Right lobe of liver (tissue), 4 donors: ENCODE measurements at regions not wholly inside any gene's neighbourhood (a gene's known extent, or its start where the extent isn't known, plus 50 kb on each side); places are given as distances from the start of the nearest gene placed in this dataset.

Source experiments
- POLR2A ChIP-seq: fragments of 450-650 bp; IDR thresholded peaks from one replicate; pipeline ENCODE4 v1.6.1; 2017; ENCODE audit warnings: antibody characterized with exemption, mild to moderate bottlenecking
- TF ChIP-seq, protein P1 (sequence below), 4 donors: fragments of 200-600 bp in 3 of 4; fragments of 450-650 bp in 1 of 4; IDR thresholded peaks; one replicate each; pipeline versions ENCODE4 v1.5.1 to v1.8.0; 2016 to 2022; ENCODE audit warnings: antibody characterized with exemption in 4 of 4, mild to moderate bottlenecking in 2 of 4
- donor health status: DM: no; HTN: no; CAD: no.
- donor health status: DM: no; HTN: no; CAD: no.
- donor health status: DM: no; HTN: yes; CAD: no.

DNA sequence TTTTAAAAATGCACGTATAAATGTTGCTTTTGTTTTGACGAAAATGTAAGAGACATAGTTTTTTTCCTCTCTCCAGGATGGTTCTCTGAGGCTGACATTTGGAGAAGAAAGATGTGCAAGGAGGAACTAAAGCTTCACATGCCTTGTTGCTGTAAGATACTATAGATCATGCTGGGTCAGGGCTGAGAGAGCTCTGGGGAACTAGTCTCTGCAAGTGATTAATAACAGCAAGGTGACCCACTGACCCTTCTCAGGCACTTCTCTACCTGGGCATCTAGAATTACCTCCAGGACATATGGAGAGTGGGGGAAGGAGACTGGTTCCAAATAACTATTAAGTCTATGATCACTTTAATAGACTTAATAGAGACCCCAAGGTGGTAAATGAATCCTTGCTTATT lies 246.0 kb downstream of the KBTBD8 start:
- TF ChIP-seq, protein P1, sequence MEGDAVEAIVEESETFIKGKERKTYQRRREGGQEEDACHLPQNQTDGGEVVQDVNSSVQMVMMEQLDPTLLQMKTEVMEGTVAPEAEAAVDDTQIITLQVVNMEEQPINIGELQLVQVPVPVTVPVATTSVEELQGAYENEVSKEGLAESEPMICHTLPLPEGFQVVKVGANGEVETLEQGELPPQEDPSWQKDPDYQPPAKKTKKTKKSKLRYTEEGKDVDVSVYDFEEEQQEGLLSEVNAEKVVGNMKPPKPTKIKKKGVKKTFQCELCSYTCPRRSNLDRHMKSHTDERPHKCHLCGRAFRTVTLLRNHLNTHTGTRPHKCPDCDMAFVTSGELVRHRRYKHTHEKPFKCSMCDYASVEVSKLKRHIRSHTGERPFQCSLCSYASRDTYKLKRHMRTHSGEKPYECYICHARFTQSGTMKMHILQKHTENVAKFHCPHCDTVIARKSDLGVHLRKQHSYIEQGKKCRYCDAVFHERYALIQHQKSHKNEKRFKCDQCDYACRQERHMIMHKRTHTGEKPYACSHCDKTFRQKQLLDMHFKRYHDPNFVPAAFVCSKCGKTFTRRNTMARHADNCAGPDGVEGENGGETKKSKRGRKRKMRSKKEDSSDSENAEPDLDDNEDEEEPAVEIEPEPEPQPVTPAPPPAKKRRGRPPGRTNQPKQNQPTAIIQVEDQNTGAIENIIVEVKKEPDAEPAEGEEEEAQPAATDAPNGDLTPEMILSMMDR (IDR thresholded peaks at IDR 0.05) = no peak
- no peak for TF ChIP-seq POLR2A
